ENCODE measurements at regions not wholly inside any gene's neighbourhood (a gene's known extent, or its start where the extent isn't known, plus 50 kb on each side); places are given as distances from the start of the nearest gene placed in this dataset.

DNA sequence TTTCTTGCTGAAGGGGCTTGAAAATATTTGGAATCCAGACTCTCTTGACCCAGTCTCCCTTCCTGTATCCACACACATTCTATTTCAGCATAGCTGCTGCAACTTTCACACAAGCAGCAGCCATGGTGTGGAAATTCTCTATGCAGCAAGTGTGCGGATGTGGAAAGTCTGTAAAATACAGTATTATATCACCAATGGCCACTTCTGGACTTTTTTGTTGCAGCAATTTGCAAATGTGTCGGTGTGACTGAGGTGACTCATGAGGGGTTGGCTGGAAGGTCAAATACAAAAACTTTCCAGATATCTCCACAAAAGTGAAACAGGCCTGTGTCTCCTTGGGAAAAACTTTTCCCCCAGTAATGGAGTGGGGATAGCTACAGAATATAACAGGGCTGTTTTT is 299.3 kb upstream of the GYPC start:
- no peak for DNase-seq

GRCh38 chr2:126358122-126358521 is 297.8 kb upstream of the GYPC start:
- DNase-seq, result no peak

- DNase-seq, result no peak
Observed at GRCh38 chr2:126359494-126359893, 296.5 kb upstream of the GYPC start.

DNA sequence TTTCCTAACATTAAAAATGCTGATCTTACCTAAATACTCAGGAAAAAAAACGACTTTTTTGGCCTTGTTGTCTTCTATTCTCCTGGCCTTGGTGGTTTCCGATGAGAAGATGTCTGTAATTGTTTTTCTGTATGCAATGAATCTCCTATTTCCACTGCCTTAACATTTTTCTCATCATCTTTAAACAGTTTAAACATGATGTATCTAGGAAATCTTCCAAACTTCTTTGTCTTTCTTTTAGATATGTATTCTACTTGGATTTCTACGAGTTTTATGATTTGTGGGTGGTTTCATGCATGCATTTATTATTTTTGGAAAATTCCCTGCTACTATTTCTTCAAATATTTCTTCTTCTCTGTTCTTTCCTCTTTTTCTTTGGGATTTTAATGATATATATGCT is 288.6 kb upstream of the GYPC start:
- no peak for DNase-seq

DNA sequence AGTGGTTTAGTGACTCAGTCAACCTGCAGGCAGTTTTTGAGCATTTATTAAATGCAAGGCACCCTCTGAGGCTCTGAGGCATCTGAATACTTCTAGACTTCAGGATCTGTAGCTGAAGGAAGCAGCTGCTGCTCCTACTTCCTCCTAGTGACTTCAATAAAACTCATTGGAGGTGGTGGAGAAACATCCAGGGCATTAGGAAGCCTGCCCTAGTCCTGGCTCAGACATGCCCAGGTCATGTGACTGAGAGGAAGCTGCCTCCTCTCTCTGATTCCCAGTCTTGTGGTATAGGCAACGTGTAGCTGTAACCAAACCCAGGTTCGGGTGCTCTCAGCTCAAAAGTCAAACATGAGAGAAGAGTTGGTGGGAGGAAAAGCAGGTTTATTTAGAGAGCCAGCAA is 287.2 kb upstream of the GYPC start:
- no peak for DNase-seq

GRCh38 chr2:126370201-126370600 is 285.8 kb upstream of the GYPC start:
- no peak for DNase-seq

- DNase-seq, result no peak
Observed at GRCh38 chr2:126372406-126372805, 283.6 kb upstream of the GYPC start.

DNA sequence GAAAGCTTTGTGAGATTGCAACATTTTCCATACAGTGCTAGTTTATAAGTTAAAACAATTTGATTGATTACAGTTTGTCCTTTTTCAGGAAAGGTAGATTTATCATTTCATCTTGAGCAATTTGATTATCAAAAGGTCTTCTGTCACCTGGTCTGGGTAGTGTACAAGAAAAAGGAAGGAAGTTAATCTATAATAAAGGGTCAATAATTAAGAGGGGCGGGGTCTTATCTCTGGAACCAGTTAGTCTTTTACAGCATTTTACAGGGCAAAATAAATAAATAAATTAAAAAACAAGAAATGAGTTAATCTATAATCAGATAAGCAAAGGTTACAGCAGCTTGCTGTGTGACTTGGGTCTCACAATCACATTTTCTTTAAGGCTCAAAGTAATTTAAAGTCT is 277.8 kb upstream of the GYPC start:
- DNase-seq, result no peak

GRCh38 chr2:126381091-126381490 is 274.9 kb upstream of the GYPC start:
- no peak for DNase-seq

GRCh38 chr2:126382998-126383397 is 273.0 kb upstream of the GYPC start:
- no peak for DNase-seq

DNA sequence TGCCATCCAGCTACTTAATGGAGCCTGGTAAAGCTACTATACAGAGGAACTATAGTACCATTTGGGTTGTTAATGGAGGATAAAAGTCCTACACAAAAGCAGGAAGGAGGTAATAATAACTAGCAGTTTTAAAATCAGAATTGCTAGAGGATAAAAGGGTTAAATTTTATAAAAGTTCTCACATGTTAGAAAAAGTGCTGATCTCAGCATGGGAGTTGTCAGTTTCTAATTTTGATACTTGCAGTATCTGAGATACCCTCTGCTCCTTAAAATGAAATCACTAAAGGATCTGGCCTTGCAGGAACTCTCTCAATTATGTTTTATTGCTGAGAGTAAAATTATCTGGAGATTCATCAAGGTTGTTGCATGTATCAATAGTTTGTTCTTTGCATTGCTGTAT is 272.2 kb upstream of the GYPC start:
- no peak for DNase-seq

DNA sequence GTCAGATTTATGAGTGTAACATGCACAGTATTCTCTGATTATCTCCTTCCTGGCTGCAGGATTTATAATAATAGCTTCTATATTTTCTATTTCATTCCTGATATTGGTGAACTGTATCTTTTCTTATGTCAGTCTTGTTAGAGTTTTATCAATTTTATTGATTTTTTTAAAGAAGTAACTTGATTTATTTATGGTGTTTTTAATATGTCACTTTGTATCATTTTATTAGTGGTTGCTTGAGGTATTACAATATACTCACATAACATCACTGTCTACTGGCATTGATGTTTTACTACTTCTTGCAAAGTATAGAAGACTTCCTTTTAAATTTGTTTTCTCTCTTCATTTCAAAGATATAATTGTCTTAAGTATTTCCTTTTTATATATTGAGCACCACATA is 270.5 kb upstream of the GYPC start:
- no peak for DNase-seq

- no peak for DNase-seq
Observed at GRCh38 chr2:126385983-126386382, 270.0 kb upstream of the GYPC start.

DNA sequence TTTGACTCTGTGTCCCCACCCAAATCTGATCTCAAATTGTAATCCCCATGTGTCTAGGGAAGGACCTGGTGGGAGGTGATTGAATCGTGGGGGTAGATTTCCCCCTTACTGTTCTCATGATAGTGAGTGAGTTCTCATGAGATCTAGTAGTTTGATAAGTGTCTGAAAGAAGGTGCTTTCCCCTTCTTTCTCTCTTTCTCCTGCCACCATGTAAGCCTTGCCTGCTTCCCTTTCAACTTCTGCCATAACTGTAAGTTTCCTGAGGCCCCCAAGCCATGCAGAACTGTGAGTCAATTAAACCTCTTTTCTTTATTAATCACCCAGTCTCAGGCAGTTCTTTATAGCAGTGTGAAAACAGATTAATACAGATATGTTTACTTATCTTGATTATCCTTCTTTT is 266.5 kb upstream of the GYPC start:
- no peak for DNase-seq

- no peak for DNase-seq
Observed at GRCh38 chr2:126392889-126393288, 263.1 kb upstream of the GYPC start.

GRCh38 chr2:126399001-126399400 is 257.0 kb upstream of the GYPC start:
- no peak for DNase-seq

DNA sequence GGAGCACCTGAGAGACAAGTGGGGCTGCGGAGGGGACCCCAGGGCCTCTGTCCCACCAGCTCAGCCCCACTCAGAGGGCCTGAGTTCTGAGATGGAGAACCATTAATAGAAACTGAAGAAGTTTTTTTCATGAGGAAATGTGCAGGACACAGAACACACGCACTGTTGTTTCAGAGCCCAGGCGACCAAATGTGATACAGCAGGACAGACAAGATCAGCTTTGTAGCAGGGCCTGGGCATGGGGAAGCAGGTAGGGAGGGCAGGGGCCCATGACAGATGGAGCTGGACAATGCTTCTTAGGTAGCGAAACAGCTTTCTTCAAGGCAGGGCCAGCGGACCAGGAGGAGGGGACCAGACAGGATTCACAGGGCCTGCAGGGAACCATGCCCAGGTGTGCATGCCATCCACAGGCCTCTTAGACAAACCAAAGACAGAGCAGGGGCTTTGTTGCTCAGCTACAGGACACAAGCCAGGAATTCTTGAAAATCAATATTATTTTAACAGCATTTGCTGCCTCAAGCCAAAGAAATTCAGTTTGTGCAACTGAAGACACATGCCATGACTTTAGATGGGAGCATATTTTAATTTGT is 252.8 kb upstream of the GYPC start:
- DNase-seq, result no peak

GRCh38 chr2:126406267-126406666 is 249.7 kb upstream of the GYPC start:
- DNase-seq, result no peak

DNA sequence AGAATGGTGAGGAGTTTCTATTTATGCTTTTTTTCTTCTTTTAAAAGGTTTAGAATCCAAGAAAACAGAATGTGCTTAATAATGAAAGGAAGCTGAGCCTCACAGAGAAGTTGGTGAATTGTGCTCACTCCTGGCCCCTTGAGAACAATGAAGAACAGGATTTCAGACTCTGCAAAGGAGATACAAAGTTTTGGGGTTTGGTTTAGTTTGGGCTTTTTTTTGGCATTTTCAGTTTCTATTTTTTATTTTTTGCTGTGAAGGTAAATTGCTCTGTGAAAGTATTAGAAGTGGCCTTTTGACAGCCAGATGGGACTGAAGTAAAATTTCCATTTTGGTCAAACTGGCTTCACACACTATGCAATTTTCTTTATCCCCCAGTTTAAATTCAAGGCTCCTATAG is 247.3 kb upstream of the GYPC start:
- DNase-seq, result no peak

- no peak for DNase-seq
Observed at GRCh38 chr2:126409850-126410249, 246.1 kb upstream of the GYPC start.

DNA sequence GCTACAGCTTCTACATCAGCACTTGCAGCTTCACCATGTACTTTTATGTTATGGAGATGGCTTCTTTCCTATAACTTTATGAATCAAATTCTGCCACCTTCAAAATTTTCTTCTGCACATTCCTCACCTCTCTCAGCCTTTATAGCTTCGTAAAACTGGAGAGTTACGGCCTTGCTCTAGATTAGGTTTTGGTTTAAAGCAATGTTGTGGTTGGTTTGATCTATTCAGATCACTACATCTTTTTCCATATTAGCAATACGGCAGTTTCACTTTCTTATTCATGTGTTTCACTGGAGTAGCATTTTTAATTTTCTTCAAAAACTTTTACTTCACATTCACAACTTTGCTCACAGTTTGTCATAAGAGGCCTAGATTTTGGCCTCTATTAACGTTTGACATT is 242.9 kb upstream of the GYPC start:
- DNase-seq, result no peak

GRCh38 chr2:126419403-126419802 is 236.6 kb upstream of the GYPC start:
- no peak for DNase-seq

DNA sequence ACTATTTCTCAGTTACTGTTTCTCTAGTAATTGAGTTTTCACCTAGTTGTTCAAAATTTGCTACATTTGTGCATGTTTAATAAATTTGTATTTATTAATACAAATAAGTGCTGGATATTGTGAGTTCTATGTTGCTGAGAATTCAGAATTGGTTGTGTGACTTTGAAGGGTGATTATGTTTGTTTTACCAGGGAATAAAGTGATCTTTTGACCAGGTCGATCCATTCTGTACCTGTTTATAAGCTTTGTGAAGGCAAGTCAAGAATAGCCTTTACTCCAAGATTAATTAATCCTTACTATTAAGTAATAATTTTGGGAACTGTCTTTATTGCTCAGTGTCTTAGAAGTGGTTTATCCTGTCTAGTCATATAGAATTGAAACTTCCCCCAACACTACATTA is 230.0 kb upstream of the GYPC start:
- DNase-seq, result no peak

DNA sequence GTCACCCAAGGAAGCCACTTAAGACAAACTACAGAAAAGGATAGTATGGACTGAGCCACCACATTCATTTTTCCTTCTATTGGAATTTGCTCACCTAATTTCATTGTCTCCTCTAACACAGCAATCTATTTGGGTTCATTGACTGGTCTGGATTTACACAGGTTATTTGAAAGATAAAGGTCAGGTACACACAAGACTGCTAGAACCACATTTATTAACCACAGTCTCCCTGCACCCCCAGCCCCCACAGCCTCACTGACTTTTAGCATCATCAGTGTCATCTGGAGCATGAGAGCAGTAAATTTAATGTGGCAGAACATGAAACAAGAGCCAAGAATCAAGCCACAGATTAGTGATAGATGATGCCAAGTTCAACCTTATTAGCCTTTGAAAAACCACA is 226.9 kb upstream of the GYPC start:
- DNase-seq, result no peak

DNA sequence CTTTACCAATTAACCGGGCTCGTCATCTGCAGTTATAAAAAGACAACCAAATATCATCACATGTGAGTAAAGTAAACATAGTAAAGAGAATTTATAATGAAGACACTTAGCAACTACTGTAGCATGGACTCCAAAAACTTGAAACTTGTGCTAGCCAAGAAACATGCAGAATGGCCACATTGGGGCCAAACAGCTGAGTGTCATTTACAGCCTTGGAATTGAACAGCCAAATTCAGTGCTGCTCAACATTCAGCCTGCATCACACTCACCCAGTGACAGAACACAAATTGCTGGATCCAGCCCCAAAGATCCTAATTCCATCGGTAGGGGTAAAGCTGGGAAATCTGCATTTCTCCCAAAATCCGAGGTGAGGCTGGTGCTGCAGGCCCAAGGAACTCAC is 224.8 kb upstream of the GYPC start:
- DNase-seq, result no peak

GRCh38 chr2:126436411-126436810 is 219.5 kb upstream of the GYPC start:
- no peak for DNase-seq
